ENCODE measurements at regions not wholly inside any gene's neighbourhood (a gene's known extent, or its start where the extent isn't known, plus 50 kb on each side); places are given as distances from the start of the nearest gene placed in this dataset.

DNA sequence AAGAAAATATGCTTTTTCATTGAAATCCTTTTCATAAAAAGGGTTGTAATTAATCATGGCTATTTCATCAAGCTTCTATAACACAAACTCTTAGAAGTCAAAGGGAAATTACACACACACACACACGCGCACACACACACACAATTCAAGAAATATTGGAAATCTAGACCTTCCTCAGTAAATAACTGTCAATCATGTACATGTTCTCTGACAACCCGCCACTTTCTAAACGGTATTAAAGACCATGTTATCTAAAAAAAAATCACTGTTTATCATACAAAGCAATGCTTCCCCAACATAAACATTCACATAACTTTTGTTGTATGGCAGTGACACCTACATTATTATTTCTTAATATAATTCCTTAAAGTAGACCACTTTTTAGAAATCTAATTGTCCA lies 132.2 kb downstream of the EFNB2 start:
- no peak for TF ChIP-seq POLR2A (IDR thresholded peaks at IDR 0.05)
- TF ChIP-seq, protein P1, sequence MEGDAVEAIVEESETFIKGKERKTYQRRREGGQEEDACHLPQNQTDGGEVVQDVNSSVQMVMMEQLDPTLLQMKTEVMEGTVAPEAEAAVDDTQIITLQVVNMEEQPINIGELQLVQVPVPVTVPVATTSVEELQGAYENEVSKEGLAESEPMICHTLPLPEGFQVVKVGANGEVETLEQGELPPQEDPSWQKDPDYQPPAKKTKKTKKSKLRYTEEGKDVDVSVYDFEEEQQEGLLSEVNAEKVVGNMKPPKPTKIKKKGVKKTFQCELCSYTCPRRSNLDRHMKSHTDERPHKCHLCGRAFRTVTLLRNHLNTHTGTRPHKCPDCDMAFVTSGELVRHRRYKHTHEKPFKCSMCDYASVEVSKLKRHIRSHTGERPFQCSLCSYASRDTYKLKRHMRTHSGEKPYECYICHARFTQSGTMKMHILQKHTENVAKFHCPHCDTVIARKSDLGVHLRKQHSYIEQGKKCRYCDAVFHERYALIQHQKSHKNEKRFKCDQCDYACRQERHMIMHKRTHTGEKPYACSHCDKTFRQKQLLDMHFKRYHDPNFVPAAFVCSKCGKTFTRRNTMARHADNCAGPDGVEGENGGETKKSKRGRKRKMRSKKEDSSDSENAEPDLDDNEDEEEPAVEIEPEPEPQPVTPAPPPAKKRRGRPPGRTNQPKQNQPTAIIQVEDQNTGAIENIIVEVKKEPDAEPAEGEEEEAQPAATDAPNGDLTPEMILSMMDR (IDR thresholded peaks at IDR 0.05): no peak
